ENCODE measurements at regions not wholly inside any gene's neighbourhood (a gene's known extent, or its start where the extent isn't known, plus 50 kb on each side); places are given as distances from the start of the nearest gene placed in this dataset.

DNA sequence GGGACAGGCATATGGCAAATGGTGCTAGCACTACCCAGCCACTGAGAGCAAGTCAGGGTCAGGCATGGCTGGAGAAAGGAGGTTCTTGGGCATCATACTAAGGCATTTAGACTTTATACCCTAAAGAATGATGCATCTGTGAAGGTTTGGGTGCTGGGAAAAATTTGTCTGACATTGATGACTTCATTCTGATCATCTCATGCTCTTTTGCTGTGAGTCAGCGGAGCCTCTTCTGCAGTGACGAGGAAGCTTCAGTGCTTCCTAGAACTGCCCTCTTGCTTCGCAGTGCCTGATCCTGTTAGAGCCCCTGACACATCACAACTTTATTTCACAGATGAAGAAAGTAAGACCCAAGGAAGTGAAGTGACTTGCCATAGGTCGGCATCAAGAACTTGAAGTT is 266.6 kb upstream of the GAS1 start:
- Mint-ChIP-seq H3K4me3 (no peak overlapping the region), H3K9me3 (no peaks in the 10 kb centered on the region), H3K27me3 (peaks cover 1% of the 10 kb centered on the region), H3K4me1 (ENCODE audit: low read depth) (no peaks in the 10 kb centered on the region), H3K27ac (no peak overlapping the region), H3K36me3 (ENCODE audit: low read depth) (no peaks in the 10 kb centered on the region)
- intact Hi-C loops (cut with micrococcal nuclease), result no loop called here

DNA sequence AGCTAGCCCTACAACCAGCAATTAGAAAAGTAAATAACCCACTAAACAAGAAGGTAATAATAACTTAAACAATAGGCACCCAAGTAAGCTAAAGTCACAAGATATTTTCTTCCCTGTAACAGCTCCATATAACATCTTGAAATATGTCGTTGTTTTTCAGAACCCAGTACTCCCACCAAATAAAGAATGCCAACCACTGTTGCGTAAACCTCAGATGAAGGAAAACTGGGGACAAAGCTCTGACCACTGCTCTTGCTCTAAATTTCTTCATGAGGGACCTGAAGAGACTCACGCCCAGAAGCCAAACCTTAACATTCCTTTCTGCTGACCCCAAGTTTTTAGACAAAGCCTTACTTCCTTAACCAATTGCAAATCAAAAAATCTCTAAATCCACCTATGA is 267.7 kb upstream of the GAS1 start:
- no peak overlapping the region for H3K27ac Mint-ChIP-seq
- H3K27me3 Mint-ChIP-seq, result peaks cover 1% of the 10 kb centered on the region
- H3K9me3 Mint-ChIP-seq, result no peaks in the 10 kb centered on the region
- H3K4me3 Mint-ChIP-seq, result no peak overlapping the region
- no peaks in the 10 kb centered on the region for H3K36me3 Mint-ChIP-seq (ENCODE audit: low read depth)
- no peaks in the 10 kb centered on the region for H3K4me1 Mint-ChIP-seq (ENCODE audit: low read depth)
- intact Hi-C loops (cut with micrococcal nuclease), result no loop called here

DNA sequence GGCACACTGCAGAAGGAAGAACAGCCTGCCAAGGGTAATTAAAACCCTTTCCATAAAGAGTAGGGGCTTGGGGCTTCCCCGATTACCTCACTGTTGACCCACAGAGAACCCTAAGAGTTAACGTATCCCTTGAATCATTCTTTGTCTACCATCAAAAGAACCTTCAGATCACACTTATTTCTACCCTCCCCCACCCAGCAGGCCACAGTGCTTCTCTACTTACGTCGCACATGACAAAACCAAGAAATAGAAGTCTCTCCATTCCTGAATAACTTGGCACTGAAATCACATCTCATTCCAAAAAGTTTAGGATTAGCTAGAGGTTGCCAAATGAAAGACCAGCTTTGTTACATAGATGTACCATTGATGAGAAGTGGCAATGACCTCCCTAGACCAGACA is 268.7 kb upstream of the GAS1 start:
- Mint-ChIP-seq H3K9me3 (no peaks in the 10 kb centered on the region), H3K36me3 (ENCODE audit: low read depth) (no peaks in the 10 kb centered on the region), H3K27me3 (peaks cover 1% of the 10 kb centered on the region), H3K4me1 (ENCODE audit: low read depth) (no peaks in the 10 kb centered on the region), H3K27ac (no peak overlapping the region), H3K4me3 (no peak overlapping the region)
- intact Hi-C loops (cut with micrococcal nuclease), result no loop called here

DNA sequence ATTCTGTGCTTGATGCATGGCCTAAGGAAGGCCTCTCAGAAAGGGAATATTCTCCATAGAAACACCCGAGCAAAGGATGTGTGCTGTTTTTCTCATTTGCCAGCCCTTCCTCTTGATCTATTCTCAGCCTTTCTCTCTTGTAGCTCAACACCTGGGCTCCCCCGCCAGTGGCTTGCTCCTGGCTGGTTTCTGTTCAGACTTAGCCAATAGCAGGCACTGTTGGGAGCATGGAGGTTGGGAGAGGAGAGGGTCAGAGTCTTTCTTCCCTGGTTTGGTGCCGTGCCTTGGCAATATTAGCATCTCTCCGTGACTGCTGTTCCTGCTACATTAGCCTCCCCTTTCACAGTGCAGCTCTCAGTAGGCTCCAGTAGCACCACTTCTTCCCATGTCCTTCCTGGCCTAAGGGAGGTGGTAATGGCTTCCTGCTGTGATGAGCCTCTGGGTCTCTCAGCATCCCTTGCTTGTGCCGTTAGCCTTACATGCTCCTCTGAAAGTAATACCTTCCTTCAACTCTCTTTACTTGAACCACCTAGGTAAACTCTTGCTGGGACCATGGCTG is 269.7 kb upstream of the GAS1 start:
- H3K27me3 Mint-ChIP-seq, result peaks cover 1% of the 10 kb centered on the region
- no peaks in the 10 kb centered on the region for H3K4me1 Mint-ChIP-seq (ENCODE audit: low read depth)
- no peaks in the 10 kb centered on the region for H3K9me3 Mint-ChIP-seq
- H3K27ac Mint-ChIP-seq, result no peak overlapping the region
- intact Hi-C loops (cut with micrococcal nuclease), result no loop called here
- H3K36me3 Mint-ChIP-seq (ENCODE audit: low read depth), result no peaks in the 10 kb centered on the region
- no peak overlapping the region for H3K4me3 Mint-ChIP-seq

DNA sequence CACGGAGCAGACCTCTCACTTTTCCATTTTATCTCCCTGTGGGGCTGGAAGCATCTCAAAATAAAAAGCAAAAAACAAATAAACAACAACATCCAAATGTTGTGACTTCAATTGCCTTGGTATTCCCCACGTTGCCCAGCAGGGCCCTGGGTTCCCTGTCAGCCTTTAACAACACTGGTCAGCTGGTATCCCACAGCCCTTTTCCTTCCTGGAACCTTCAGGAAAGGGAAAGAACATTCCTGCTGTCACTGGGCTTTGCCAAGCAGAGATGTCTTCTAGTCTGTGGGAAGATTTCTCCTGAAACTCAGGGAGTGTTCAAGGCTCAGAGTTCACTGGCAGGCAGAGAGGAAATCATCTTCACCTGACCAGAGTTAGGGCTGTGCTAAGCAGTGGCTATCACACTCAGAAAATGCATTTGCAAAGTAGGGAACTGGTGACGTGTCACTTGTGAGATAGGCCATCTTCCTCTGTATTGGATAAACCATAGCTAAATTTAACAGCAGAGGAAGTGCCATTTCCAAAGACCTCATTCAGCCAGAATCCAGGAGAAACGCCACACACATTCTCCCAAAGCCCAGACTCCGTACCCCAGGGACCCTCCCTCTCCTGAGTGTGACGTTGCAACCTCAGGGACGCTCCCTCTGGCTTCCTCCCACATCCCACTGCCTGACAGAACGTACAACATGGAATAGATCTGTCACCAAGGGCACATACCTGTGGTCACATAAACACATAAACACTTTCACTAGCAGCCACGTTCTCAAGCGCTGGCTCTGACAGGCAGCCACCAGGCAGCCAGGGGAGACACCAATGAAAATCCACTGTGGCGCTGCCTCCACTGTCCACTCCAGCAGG is 274.0 kb upstream of the DAPK1 start:
- H3K36me3 Mint-ChIP-seq (ENCODE audit: low read depth), result no peaks in the 10 kb centered on the region
- no peaks in the 10 kb centered on the region for H3K9me3 Mint-ChIP-seq
- peaks cover 2% of the 10 kb centered on the region for H3K27me3 Mint-ChIP-seq
- H3K4me3 Mint-ChIP-seq, result no peak overlapping the region
- intact Hi-C loops (cut with micrococcal nuclease), result no loop called here
- no peak overlapping the region for H3K27ac Mint-ChIP-seq
- no peaks in the 10 kb centered on the region for H3K4me1 Mint-ChIP-seq (ENCODE audit: low read depth)

DNA sequence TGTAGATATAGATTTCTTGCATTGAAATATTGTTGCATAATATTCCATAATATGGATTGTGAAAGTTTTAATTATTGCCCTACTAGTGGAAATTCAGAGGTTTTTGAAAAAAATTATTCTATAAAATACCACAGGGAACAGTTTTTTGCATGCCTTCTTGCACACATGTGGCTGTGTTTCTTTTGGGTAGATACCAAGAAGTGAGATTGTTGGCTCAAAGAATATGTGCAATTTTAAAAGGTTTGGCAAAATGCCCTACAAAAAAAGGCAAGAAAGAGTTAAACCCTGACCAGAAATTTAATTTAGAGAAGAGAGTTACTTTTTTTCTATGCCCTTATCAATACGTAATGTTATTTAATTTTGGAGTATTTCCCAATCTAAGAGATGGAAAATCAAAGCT is 270.8 kb upstream of the DAPK1 start:
- peaks cover 5% of the 10 kb centered on the region for H3K9me3 Mint-ChIP-seq
- H3K4me3 Mint-ChIP-seq, result no peak overlapping the region
- intact Hi-C loops (cut with micrococcal nuclease), result no loop called here

DNA sequence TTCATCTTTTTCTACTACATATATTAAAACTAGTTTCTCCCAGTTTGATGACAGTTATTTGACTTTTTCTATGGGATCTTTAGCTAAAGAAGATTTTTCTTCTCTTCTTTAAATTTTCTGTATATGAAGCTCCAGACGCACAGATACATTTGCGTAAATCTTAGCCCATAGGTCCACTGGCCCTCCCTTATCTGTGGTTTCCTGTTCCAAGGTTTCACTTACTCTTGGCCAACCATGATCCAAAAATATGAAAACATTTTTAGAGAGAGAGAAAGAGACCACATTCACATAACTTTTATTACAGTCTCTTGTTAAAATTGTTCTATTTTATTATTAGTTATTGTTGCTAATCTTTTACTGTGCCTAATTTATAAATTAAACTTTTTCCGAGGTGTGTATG is 270.2 kb upstream of the DAPK1 start:
- intact Hi-C loops (cut with micrococcal nuclease), result no loop called here
- H3K9me3 Mint-ChIP-seq, result peaks cover 7% of the 10 kb centered on the region
- no peak overlapping the region for H3K27ac Mint-ChIP-seq
- H3K36me3 Mint-ChIP-seq (ENCODE audit: low read depth), result no peaks in the 10 kb centered on the region
- peaks cover 2% of the 10 kb centered on the region for H3K27me3 Mint-ChIP-seq
- no peaks in the 10 kb centered on the region for H3K4me1 Mint-ChIP-seq (ENCODE audit: low read depth)
- H3K4me3 Mint-ChIP-seq, result no peak overlapping the region

More for the DNA sequence above, 270.8 kb upstream of the DAPK1 start:
- Mint-ChIP-seq H3K27ac (no peak overlapping the region), H3K4me1 (ENCODE audit: low read depth) (no peaks in the 10 kb centered on the region), H3K27me3 (peaks cover 2% of the 10 kb centered on the region), H3K36me3 (ENCODE audit: low read depth) (no peaks in the 10 kb centered on the region)

DNA sequence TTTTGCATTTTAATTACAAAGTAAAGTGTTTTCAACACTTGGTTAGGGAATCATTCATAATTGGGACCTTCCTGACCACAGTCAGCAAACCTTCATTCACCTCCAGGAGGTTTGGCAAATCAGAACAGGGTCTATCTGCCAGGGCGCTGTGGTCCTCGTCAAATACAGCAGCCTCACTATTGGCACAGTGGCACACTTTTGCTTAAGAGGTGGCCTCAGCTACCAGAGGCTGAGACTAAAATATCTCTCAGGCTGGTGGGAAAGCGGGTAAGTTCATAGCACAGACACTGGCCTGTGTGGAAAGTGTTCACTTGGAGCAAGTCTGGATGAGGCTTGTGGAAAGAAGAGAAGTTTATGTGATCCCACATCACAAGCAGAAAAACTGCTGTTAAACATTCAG is 268.6 kb upstream of the DAPK1 start:
- Mint-ChIP-seq H3K27ac (no peak overlapping the region), H3K27me3 (no peaks in the 10 kb centered on the region), H3K4me1 (ENCODE audit: low read depth) (no peaks in the 10 kb centered on the region), H3K9me3 (peaks cover 7% of the 10 kb centered on the region), H3K36me3 (ENCODE audit: low read depth) (no peaks in the 10 kb centered on the region), H3K4me3 (no peak overlapping the region)
- intact Hi-C loops (cut with micrococcal nuclease), result no loop called here

DNA sequence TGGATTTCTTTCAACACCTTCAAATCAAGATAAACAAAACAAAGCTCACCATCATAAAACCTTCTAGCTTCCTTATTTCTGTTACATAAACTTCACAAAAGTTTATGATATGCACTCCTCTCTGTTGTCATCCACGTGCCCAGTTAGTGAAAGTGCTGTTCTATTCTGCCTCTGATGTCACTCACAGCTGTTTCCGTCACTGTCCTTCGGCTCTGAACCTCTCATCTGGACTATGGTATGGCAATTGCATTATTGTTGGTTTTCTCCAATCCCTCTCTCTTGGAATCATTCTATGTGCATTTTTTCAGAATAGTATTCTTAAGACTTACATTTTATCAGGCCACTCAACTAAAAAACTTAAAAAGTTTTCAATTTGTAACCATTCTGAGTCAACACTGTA is 264.2 kb upstream of the DAPK1 start:
- H3K36me3 Mint-ChIP-seq (ENCODE audit: low read depth), result no peaks in the 10 kb centered on the region
- H3K9me3 Mint-ChIP-seq, result peaks cover 7% of the 10 kb centered on the region

DNA sequence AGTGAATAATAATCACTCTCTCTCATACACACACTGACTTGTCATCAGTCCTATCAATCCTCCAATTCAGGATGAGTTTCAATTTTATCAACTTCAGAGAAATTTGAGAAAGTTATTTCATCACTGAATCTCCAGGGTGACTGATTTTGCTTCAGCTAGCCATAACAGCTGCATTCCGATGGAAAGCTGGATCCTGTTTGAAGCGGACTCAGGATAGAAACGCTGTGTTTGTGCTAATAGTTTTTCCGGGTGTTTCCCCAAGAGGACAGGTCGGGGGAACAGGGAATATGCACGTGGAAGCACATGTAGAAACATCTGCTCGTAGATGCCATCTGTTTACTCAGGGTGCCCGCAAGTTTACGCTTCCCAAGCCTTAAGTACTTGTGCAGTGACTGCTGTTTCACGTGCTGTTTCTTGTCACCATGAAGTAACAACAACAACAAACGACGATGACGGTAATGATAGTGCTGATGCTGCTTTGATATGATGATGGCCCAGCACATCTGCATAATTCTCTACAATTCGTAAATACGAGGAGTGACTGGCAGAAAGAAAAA is 263.7 kb upstream of the DAPK1 start:
- H3K9me3 Mint-ChIP-seq, result peaks cover 7% of the 10 kb centered on the region
- intact Hi-C loops (cut with micrococcal nuclease), result no loop called here
- no peak overlapping the region for H3K4me3 Mint-ChIP-seq
- H3K36me3 Mint-ChIP-seq (ENCODE audit: low read depth), result no peaks in the 10 kb centered on the region
- no peaks in the 10 kb centered on the region for H3K27me3 Mint-ChIP-seq
- no peaks in the 10 kb centered on the region for H3K4me1 Mint-ChIP-seq (ENCODE audit: low read depth)
- H3K27ac Mint-ChIP-seq, result no peak overlapping the region

More for the DNA sequence above, 264.2 kb upstream of the DAPK1 start:
- H3K4me1 Mint-ChIP-seq (ENCODE audit: low read depth), result no peaks in the 10 kb centered on the region
- intact Hi-C loops (cut with micrococcal nuclease), result no loop called here
- no peak overlapping the region for H3K27ac Mint-ChIP-seq
- no peaks in the 10 kb centered on the region for H3K27me3 Mint-ChIP-seq
- H3K4me3 Mint-ChIP-seq, result no peak overlapping the region

DNA sequence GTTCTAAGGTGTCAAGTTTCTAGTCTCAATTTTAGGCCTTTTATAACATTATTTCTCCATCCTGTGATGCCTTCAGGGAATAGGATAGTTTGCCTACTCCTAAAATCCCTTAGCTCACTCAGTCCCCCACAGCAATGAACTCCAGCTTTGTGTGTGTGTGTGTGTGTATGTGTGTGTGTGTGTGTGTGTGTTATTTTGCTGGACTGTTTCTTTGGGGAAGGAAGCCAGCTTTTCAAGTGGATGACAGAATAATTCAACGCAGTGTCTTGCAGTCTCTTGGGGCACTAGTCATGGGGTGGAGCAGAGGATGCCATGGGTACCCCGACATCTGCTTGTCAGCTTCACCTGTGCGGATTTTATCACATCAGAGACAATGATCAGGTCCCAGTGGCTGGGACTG is 262.8 kb upstream of the DAPK1 start:
- no peaks in the 10 kb centered on the region for H3K27me3 Mint-ChIP-seq
- no peak overlapping the region for H3K27ac Mint-ChIP-seq
- no peak overlapping the region for H3K4me3 Mint-ChIP-seq
- peaks cover 7% of the 10 kb centered on the region for H3K9me3 Mint-ChIP-seq
- no peaks in the 10 kb centered on the region for H3K4me1 Mint-ChIP-seq (ENCODE audit: low read depth)
- no peaks in the 10 kb centered on the region for H3K36me3 Mint-ChIP-seq (ENCODE audit: low read depth)
- intact Hi-C loops (cut with micrococcal nuclease), result no loop called here

DNA sequence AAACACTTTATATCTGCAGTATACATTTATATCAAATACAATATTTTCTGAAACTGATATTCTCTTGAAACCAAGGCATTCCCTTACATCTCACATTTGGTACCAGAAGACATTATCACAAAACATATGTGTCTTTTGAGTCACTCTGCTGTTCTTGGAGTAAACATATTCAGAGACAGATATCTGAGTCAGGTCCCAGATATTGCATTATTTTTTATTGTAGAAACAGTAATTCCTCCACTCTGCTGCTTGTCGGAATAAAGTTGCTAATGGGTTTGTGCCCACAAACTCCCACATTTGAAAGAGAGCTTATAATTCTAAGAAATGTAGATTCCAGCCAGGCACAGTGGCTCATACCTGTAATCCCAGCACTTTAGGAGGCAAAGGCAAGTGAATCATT is 261.1 kb upstream of the DAPK1 start:
- H3K4me3 Mint-ChIP-seq, result no peak overlapping the region
- no peak overlapping the region for H3K27ac Mint-ChIP-seq
- no peaks in the 10 kb centered on the region for H3K36me3 Mint-ChIP-seq (ENCODE audit: low read depth)
- intact Hi-C loops (cut with micrococcal nuclease), result no loop called here
- peaks cover 5% of the 10 kb centered on the region for H3K9me3 Mint-ChIP-seq
- H3K4me1 Mint-ChIP-seq (ENCODE audit: low read depth), result no peaks in the 10 kb centered on the region
- H3K27me3 Mint-ChIP-seq, result peaks cover 2% of the 10 kb centered on the region

DNA sequence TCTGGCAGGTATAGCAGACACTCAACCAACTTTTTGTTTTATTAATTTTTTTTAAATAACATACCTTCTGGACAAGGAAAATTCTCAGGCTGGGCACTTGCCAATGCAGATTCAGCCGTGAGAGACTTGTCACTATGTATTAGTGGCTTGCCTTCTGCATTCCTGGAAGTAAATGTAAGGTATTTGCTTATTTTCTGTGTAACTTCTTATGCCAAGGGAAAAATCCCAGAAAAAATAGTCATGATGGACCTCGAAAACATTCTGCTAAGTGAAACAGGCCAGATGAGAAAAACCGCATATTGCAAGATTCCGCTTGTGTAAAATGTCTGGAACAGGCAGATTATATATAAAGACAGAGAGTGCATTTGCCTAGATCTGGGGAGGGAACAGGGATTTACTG is 260.3 kb upstream of the DAPK1 start:
- H3K9me3 Mint-ChIP-seq, result no peaks in the 10 kb centered on the region
- H3K4me3 Mint-ChIP-seq, result no peak overlapping the region
- H3K27me3 Mint-ChIP-seq, result peaks cover 5% of the 10 kb centered on the region
- no peaks in the 10 kb centered on the region for H3K4me1 Mint-ChIP-seq (ENCODE audit: low read depth)
- H3K36me3 Mint-ChIP-seq (ENCODE audit: low read depth), result no peaks in the 10 kb centered on the region
- intact Hi-C loops (cut with micrococcal nuclease), result no loop called here
- H3K27ac Mint-ChIP-seq, result no peak overlapping the region

DNA sequence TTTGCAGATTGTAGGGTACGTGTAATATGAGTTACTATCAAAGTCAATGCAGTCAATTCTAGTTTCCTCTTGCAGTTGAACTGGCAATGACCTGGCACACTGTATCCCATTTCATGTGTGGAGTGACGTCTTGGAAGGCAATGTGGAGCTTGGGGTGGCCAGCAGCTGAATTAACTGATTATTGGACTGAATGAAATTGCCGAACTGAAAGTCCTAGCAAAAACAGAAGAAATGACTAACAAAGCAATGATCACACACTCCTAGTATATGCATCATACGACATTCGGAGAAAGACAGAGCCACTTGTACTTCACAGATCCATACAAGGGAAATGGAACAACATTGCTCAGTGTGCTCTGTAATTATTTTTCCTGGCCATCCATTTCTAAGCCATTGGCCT is 259.1 kb upstream of the DAPK1 start:
- peaks cover 5% of the 10 kb centered on the region for H3K27me3 Mint-ChIP-seq
- no peaks in the 10 kb centered on the region for H3K36me3 Mint-ChIP-seq (ENCODE audit: low read depth)
- H3K4me1 Mint-ChIP-seq (ENCODE audit: low read depth), result no peaks in the 10 kb centered on the region
- no peak overlapping the region for H3K4me3 Mint-ChIP-seq
- intact Hi-C loops (cut with micrococcal nuclease), result no loop called here
- H3K9me3 Mint-ChIP-seq, result no peaks in the 10 kb centered on the region
- no peak overlapping the region for H3K27ac Mint-ChIP-seq
